ENCODE measurements at regions not wholly inside any gene's neighbourhood (a gene's known extent, or its start where the extent isn't known, plus 50 kb on each side); places are given as distances from the start of the nearest gene placed in this dataset.

GRCh38 chr22:44425694-44426045 is 72.4 kb downstream of the RTL6 start:
- no peak overlapping the region for H3K9ac ChIP-seq

GRCh38 chr22:44424867-44425693 is 73.0 kb downstream of the RTL6 start:
- WGBS (ENCODE audit: low lambda C conversion rate) = 67% methylated on average over 17 of the region's 20 CpGs
- H3K4me1 ChIP-seq (ENCODE audit: control insufficient read depth in 1 of 2, insufficient read depth in 2 of 2, low read depth in 1 of 2, low read length in 1 of 2) = peaks cover 0 to 5% of the 10 kb centered on the region in 2 experiments; a peak in 1 of 4 replicates
- H3K4me3 ChIP-seq (ENCODE audit: low read depth in 2 of 2, low read length in 1 of 2) = no peak overlapping the region
- no peak overlapping the region for H3K9ac ChIP-seq
- ChIA-PET POLR2A (no interaction called here), CTCF (no interaction called here)
- no peaks in the 10 kb centered on the region for H3K9me2 ChIP-seq
- DNase-seq = peak; percentile 7
- H3F3A ChIP-seq (replicated peaks; ENCODE audit: insufficient read depth) = no peaks in the 10 kb centered on the region
- no peaks in the 10 kb centered on the region for H3K79me2 ChIP-seq (ENCODE audit: insufficient read depth)
- H3K27ac ChIP-seq (ENCODE audit: low read depth in 2 of 2, low read length in 1 of 2) = no peak overlapping the region
- H3K36me3 ChIP-seq (replicated peaks in 1 of 2; ENCODE audit: control insufficient read depth in 1 of 2, insufficient read depth in 2 of 2, low read length in 1 of 2) = no peaks in the 10 kb centered on the region
- H4K20me1 ChIP-seq (ENCODE audit: insufficient read depth) = no peaks in the 10 kb centered on the region
- no peak overlapping the region for H2AFZ ChIP-seq (ENCODE audit: low read depth)
- H3K27me3 ChIP-seq (ENCODE audit: insufficient read depth) = no peaks in the 10 kb centered on the region; the same call in 1 of the 2 replicates
- no peaks in the 10 kb centered on the region for H3K9me3 ChIP-seq
- H3K4me2 ChIP-seq = no peak overlapping the region
- no peak for TF ChIP-seq TEAD4 (IDR thresholded peaks at IDR 0.05; ENCODE audit: borderline replicate concordance, insufficient read depth)
- no peak for TF ChIP-seq GATA2 (CRISPR knock-in tag; IDR thresholded peaks at IDR 0.05)
- TF ChIP-seq MEF2A (IDR thresholded peaks at IDR 0.05; ENCODE audit: borderline replicate concordance, low read depth) = no peak
- TF ChIP-seq SMC3 (IDR thresholded peaks at IDR 0.05; ENCODE audit: low read depth, low read length) = no peak
- TF ChIP-seq REST (IDR thresholded peaks at IDR 0.05; ENCODE audit: low read depth, low read length) = no peak
- TF ChIP-seq FOXJ3 (CRISPR knock-in tag; IDR thresholded peaks at IDR 0.05) = no peak
- TF ChIP-seq TCF12 (IDR thresholded peaks at IDR 0.05) = no peak
- TF ChIP-seq CTCF (IDR thresholded peaks at IDR 0.05) = no peak

More at GRCh38 chr22:44425694-44426045, 72.4 kb downstream of the RTL6 start:
- Histone ChIP-seq H3K4me2 (no peak overlapping the region), H3K27ac (ENCODE audit: low read depth in 2 of 2, low read length in 1 of 2) (no peak overlapping the region), H3K27me3 (ENCODE audit: insufficient read depth) (no peaks in the 10 kb centered on the region; the same call in 1 of the 2 replicates), H3K9me2 (no peaks in the 10 kb centered on the region), H3K36me3 (replicated peaks in 1 of 2; ENCODE audit: control insufficient read depth in 1 of 2, insufficient read depth in 2 of 2, low read length in 1 of 2) (no peaks in the 10 kb centered on the region), H3F3A (replicated peaks; ENCODE audit: insufficient read depth) (no peaks in the 10 kb centered on the region), H3K4me1 (ENCODE audit: control insufficient read depth in 1 of 2, insufficient read depth in 2 of 2, low read depth in 1 of 2, low read length in 1 of 2) (peaks cover 0 to 5% of the 10 kb centered on the region in 2 experiments; a peak in 1 of 4 replicates), H2AFZ (ENCODE audit: low read depth) (no peak overlapping the region), H3K4me3 (ENCODE audit: low read depth in 2 of 2, low read length in 1 of 2) (no peak overlapping the region), H3K9me3 (no peaks in the 10 kb centered on the region), H4K20me1 (ENCODE audit: insufficient read depth) (no peaks in the 10 kb centered on the region), H3K79me2 (ENCODE audit: insufficient read depth) (no peaks in the 10 kb centered on the region)
- TF ChIP-seq POLR2AphosphoS5 (IDR thresholded peaks at IDR 0.05; ENCODE audit: low read depth, low read length) (no peak), REST (IDR thresholded peaks at IDR 0.05; ENCODE audit: low read depth, low read length) (no peak), SIN3A (IDR thresholded peaks at IDR 0.05; ENCODE audit: borderline replicate concordance, low read depth, low read length) (no peak), SMC3 (IDR thresholded peaks at IDR 0.05; ENCODE audit: low read depth, low read length) (no peak), YY1 (IDR thresholded peaks at IDR 0.05; ENCODE audit: low read depth) (no peak), GATA2 (CRISPR knock-in tag; IDR thresholded peaks at IDR 0.05) (no peak), EP300 (IDR thresholded peaks at IDR 0.05; ENCODE audit: borderline replicate concordance in 1 of 2, low read depth in 1 of 2, low read length in 1 of 2) (no peak), RAD21 (IDR thresholded peaks at IDR 0.05; ENCODE audit: low read length) (no peak)
- CTCF ChIA-PET = no interaction called here
- DNase-seq = no peak
- POLR2A ChIA-PET = no interaction called here
- 85% methylated on average over 5 of the region's 5 CpGs for WGBS (ENCODE audit: low lambda C conversion rate)

All from SK-N-SH (cell line).